RWPE2 (cell line): ENCODE measurements at regions not wholly inside any gene's neighbourhood (a gene's known extent, or its start where the extent isn't known, plus 50 kb on each side); places are given as distances from the start of the nearest gene placed in this dataset.

Source experiments
- ATAC-seq: fragments of 200-7000 bp; cut with Tn5 transposase; 3 replicates; pipeline ENCODE4 v1.9.1; 2021; ENCODE audit warnings: low read depth
- DNase-seq: peaks from one replicate; pipeline ENCODE4 v3.0.0-alpha.2; 2020; ENCODE audit warnings: low spot score
- H3K27ac ChIP-seq: fragments of 450-650 bp; 2 replicates; pipeline ENCODE4 v1.5.1; 2017; ENCODE audit warnings: mild to moderate bottlenecking; ENCODE audit not compliant: poor library complexity, severe bottlenecking
- H3K27me3 ChIP-seq: fragments of 250-450 bp; sonication (Bioruptor Pico); 2 replicates; pipeline ENCODE4 v1.5.1; 2021; ENCODE audit warnings: mild to moderate bottlenecking, moderate library complexity; ENCODE audit not compliant: insufficient read depth, poor library complexity, severe bottlenecking
- H3K36me3 ChIP-seq: fragments of 250-450 bp; sonication (Bioruptor Pico); 2 replicates; pipeline ENCODE4 v1.5.1; 2020; ENCODE audit warnings: low read depth, mild to moderate bottlenecking, moderate library complexity
- H3K4me1 ChIP-seq: fragments of 250-450 bp; sonication (Bioruptor Pico); 2 replicates; pipeline ENCODE4 v1.5.1; 2021; ENCODE audit warnings: mild to moderate bottlenecking, moderate library complexity; ENCODE audit not compliant: insufficient read depth, poor library complexity, severe bottlenecking
- H3K4me3 ChIP-seq: fragments of 250-450 bp; sonication (Bioruptor Pico); 2 replicates; pipeline ENCODE4 v1.5.1; 2021; ENCODE audit warnings: mild to moderate bottlenecking, moderate library complexity; ENCODE audit not compliant: severe bottlenecking
- H3K9me3 ChIP-seq: fragments of 250-450 bp; sonication (Bioruptor Pico); 2 replicates; pipeline ENCODE4 v1.5.1; 2021; ENCODE audit warnings: mild to moderate bottlenecking, moderate library complexity; ENCODE audit not compliant: severe bottlenecking
- CTCF ChIP-seq: fragments of 450-650 bp; IDR thresholded peaks from one replicate; pipeline ENCODE4 v1.5.1; 2017; ENCODE audit warnings: mild to moderate bottlenecking, moderate library complexity; ENCODE audit not compliant: poor library complexity, severe bottlenecking

DNA sequence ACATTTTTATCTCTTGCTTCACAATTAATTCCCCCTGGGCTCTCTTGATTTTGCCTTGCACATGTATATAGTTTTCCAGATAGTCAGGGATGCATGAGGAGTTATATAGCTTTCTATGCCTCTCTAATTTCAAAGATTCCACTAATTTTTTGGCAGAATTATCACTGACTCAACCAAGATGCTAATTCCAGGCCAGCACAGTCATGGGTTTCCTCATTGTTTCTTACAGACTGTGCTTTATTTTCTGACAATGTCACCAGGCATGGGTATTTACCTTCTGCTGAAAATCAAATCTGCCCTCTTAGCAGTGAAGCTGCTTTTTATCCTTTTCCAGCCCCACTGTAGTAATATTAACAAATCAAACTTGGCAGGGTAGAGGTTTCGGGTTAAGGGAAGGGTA is 1520.6 kb upstream of the CADM2 start:
- ATAC-seq (no peak), DNase-seq (no peak)
- Histone ChIP-seq H3K4me3 (no peak overlapping the region), H3K9me3 (no peaks in the 10 kb centered on the region), H3K36me3 (no peaks in the 10 kb centered on the region), H3K27me3 (no peaks in the 10 kb centered on the region), H3K4me1 (no peaks in the 10 kb centered on the region), H3K27ac (no peak overlapping the region)
- TF ChIP-seq CTCF: no peak

DNA sequence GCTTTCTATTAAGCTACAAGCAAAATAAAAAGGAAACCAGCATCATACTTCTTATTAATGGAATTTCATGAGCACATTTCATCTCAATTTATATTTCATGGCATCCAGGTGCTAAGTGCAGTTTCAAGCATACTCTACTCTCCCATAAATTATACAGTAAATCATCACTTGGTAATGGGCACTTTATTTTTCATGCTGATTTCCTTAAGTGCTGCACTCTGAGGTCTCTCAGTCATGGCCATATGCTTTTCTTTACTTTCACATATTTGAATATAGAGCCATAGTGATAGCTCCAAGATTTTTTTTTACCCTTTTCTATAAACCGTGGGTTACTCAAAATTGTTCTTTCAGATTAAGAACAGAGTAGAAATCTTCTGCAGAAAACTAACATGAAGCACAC is 1505.7 kb upstream of the CADM2 start:
- H3K27ac ChIP-seq: no peak overlapping the region
- no peaks in the 10 kb centered on the region for H3K9me3 ChIP-seq
- H3K4me1 ChIP-seq: no peaks in the 10 kb centered on the region
- no peak overlapping the region for H3K4me3 ChIP-seq
- no peak for ATAC-seq
- TF ChIP-seq CTCF: no peak
- H3K36me3 ChIP-seq: no peaks in the 10 kb centered on the region
- H3K27me3 ChIP-seq: no peaks in the 10 kb centered on the region
- no peak for DNase-seq

DNA sequence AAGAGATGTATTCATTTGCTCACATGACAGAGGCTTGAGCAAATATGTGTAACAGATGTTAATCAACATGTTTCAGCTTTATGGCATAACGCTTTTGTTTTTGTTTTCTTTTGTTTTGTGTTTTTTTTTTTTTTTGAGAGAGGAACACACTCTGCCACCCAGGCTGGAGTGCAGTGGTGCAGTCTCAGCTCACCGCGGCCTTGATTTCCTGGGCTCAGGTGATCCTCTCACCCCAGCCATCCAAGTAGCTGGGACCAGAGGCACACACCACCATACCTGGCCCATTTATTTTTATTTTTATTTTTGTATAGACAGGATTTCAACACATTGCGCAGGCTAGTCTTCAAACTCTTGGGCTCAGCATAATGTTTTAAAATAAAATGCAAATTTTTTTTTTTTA is 1504.4 kb upstream of the CADM2 start:
- H3K27ac ChIP-seq: no peak overlapping the region
- ATAC-seq: no peak
- no peak for DNase-seq
- TF ChIP-seq CTCF: no peak
- no peak overlapping the region for H3K4me3 ChIP-seq
- H3K9me3 ChIP-seq: no peaks in the 10 kb centered on the region
- H3K4me1 ChIP-seq: no peaks in the 10 kb centered on the region
- H3K36me3 ChIP-seq: no peaks in the 10 kb centered on the region
- H3K27me3 ChIP-seq: no peaks in the 10 kb centered on the region

- H3K36me3 ChIP-seq: no peaks in the 10 kb centered on the region
- ATAC-seq: no peak
- no peak for DNase-seq
- H3K27ac ChIP-seq: no peak overlapping the region
- H3K4me3 ChIP-seq: no peak overlapping the region
- H3K27me3 ChIP-seq: no peaks in the 10 kb centered on the region
- H3K4me1 ChIP-seq: no peaks in the 10 kb centered on the region
- TF ChIP-seq CTCF: no peak
- H3K9me3 ChIP-seq: no peaks in the 10 kb centered on the region
These were observed 1501.2 kb upstream of the CADM2 start for GRCh38 chr3:83457551-83457950.

DNA sequence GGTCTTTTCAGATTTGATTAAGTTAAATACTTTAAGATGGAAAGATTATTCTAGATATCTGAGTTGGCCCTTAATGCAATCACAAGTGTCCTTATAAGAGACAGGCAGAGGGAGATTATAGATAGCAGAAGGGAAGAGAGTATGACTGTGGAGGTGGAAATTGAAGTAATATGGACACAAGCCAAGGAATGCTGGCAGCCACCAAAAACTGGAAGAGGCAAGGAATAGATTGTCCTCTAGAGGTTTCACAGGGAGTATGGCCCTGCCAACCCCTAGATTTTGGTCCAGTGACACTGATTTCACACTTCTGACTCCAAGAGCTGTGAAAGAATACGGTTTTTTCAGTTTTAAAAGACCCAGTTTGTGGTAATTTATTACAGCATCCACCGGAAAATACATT is 1498.7 kb upstream of the CADM2 start:
- H3K4me1 ChIP-seq: no peaks in the 10 kb centered on the region
- TF ChIP-seq CTCF: no peak
- no peak for DNase-seq
- H3K9me3 ChIP-seq: no peaks in the 10 kb centered on the region
- no peaks in the 10 kb centered on the region for H3K36me3 ChIP-seq
- no peak overlapping the region for H3K27ac ChIP-seq
- no peak overlapping the region for H3K4me3 ChIP-seq
- ATAC-seq: no peak
- no peaks in the 10 kb centered on the region for H3K27me3 ChIP-seq
